ENCODE measurements at regions not wholly inside any gene's neighbourhood (a gene's known extent, or its start where the extent isn't known, plus 50 kb on each side); places are given as distances from the start of the nearest gene placed in this dataset.
"Not testable (repeated sequence)": the region's sequence is repeated elsewhere in the genome, so short reads cannot be mapped to it uniquely, and the experiment has no call there.

DNA sequence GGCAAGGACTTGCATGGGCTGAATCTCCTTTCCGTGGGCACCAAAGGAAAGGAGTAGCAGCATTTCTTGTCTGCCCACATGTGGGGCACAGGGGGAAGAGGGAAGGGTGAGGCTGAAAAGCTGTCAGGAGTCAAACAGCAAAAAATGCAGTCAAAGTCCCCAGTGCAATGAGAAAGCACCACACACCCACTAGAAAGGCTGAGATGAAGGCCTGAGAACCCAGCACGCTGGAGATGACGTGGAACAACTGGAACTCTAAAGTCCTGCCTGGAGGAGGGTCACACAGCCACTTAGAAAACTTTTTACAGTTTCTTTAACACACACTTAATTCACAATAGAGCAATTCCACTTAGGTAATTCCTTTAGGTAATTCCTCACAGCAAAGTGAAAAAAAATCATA, 94.6 kb upstream of the IGFBPL1 start:
- no peak for DNase-seq

GRCh38 chr9:38516273-38516672, 92.0 kb upstream of the IGFBPL1 start:
- not testable (repeated sequence) for DNase-seq

- DNase-seq: peak; percentile 35
Measured at GRCh38 chr9:38515055-38515454, 90.8 kb upstream of the IGFBPL1 start.

GRCh38 chr9:38510340-38510739, 86.1 kb upstream of the IGFBPL1 start:
- not testable (repeated sequence) for DNase-seq

- no peak for DNase-seq
Measured at GRCh38 chr9:38507587-38507986, 83.3 kb upstream of the IGFBPL1 start.

DNA sequence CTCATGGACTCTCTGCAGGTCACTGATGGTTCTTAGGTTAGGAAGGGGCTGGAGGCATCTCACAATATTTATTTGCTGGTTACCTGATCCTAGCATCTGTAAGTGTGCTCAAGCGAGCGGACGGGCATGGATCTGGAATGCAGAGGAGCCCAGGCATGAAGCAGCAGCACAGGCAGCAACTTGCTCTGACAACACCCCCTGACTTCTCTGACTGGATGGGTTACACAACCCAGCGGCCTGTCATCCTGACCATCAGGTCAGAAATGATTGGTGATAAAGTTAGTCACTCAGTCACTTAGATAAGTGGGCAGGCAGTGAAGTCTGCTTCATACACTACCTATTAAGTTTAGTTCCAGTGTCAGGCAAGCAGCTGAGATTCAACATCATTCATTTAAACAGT, 75.9 kb upstream of the IGFBPL1 start:
- not testable (repeated sequence) for DNase-seq

DNA sequence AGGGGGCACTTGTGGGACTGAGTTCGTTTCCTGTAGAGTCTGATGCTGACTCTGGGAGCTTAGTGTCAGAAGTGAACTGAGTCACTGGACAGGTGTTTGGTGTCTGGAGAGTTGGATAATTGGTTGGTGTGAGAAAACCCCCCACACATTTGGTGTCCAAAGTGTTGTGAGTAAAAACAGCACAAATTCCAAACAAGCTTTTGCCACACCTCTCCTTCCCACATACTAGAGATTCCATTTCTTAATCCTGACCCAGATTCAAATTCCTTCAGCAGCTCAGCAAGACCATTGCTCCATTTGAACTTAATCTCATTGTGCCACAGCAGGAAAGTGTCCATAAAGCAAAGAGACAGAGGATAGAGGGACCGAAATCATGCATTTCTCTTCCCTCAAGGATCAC, 74.3 kb upstream of the IGFBPL1 start:
- DNase-seq: not testable (repeated sequence)

GRCh38 chr9:38489057-38489456, 64.8 kb upstream of the IGFBPL1 start:
- no peak for DNase-seq

- DNase-seq: no peak
Measured at GRCh38 chr9:38488156-38488698, 64.0 kb upstream of the IGFBPL1 start.

- DNase-seq: not testable (repeated sequence)
Measured at GRCh38 chr9:38487418-38488155, 63.3 kb upstream of the IGFBPL1 start.

- no peak for DNase-seq
Measured at GRCh38 chr9:38486837-38487236, 62.6 kb upstream of the IGFBPL1 start.

DNA sequence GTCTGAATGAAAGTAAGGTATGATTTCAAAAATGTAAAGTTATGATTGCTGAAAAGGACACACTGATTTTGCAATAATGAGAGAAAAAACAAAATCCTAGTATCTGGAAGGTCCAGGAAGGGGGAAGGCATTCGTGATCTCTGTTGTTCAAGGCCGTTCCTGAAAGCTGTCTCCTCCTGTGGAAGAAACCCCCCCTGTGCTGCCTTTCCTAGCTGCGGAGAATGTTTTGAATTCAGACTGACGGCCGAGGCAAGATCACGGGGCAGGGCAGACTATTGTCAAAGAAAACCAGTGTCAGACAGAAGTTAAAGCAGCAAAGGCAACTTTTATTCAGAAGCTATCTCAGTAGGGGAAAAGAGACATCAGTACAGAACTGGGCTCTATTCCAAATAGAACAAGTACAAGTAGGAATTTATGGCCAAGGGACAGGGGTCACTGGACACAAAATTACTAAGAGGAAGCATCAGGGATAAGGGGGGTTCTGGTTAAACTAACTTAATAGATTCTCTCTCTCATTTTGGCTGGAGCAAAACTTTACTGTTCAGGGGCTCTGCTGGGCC, 61.9 kb upstream of the IGFBPL1 start:
- no peak for DNase-seq

DNA sequence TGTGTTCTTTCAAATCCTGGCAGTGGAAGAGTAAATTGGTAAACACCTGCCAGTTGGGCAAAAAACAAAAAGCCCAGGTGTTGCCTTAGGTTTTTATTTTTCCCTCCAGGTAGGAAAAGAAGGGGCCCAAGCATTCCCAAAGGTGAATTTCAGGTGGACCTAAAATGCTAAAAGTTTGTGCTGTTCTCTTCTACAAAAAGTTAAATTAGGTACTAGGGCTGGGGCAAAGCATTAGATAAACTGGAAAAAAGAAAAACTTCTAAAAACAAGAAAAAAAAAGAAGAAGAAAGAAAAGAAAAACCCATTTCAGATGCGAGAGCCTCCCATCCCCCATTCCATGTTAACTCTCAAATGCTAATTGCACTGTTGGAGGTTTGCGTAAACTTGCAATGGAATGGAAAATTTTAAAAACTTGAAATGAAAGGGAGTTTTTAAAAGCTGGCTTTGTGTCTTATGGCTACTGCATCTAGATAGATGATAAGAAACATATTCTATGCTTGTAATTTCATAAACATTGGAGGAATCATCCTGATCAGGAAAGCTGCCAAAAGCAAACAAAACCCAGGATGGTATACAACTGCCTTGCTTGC, 59.9 kb upstream of the IGFBPL1 start:
- not testable (repeated sequence) for DNase-seq

- DNase-seq: no peak
Measured at GRCh38 chr9:38482918-38483592, 58.8 kb upstream of the IGFBPL1 start.

GRCh38 chr9:38478211-38478610, 54.0 kb upstream of the IGFBPL1 start:
- DNase-seq: no peak

DNA sequence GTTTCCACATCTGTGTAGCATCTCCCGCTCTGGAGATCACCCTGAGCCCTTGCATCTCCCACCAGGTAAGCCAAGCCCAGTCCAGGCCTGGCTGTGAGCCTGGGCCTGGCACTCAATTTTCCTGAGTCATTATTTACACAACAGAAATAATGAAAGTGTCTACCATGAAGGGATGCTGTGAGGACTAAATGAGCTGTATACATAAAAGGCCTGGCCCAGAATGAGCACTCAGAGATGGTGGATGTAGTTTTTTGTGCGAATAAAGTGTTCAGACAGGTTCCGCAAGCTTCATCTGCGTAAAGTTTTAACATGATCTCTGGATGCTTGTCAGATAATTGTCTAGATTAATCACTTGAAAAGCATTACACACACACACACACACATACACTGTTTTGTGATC, 50.2 kb upstream of the IGFBPL1 start:
- DNase-seq: peak; percentile 64
